COR-L47 (cell line): ENCODE measurements at regions not wholly inside any gene's neighbourhood (a gene's known extent, or its start where the extent isn't known, plus 50 kb on each side); places are given as distances from the start of the nearest gene placed in this dataset.

Experiments
- DNase-seq: peaks from one replicate; lab custom pipeline; 2025; lab: John Stamatoyannopoulos, UW

DNA sequence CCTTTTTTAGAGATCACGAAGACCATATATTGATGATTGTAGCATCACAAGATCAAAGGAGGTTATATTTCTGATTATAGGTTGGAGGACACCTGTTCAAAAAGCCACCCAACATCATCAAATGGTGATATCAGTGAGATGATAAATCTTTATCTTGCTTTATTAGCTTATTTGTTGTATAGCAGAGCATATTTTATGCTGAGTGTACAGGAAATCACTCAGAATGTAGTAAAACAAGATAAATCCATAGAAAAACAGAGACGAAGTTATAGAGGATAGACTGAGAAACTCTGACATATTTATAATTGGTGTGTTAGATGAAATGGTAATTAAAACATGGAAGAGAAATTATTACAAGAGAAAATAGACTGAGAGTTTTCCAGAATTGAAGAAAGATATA lies 69.8 kb upstream of the DMAC1 start:
- no peak for DNase-seq

- no peak for DNase-seq
Measured at GRCh38 chr9:7862170-7862569, 62.6 kb upstream of the DMAC1 start.

DNA sequence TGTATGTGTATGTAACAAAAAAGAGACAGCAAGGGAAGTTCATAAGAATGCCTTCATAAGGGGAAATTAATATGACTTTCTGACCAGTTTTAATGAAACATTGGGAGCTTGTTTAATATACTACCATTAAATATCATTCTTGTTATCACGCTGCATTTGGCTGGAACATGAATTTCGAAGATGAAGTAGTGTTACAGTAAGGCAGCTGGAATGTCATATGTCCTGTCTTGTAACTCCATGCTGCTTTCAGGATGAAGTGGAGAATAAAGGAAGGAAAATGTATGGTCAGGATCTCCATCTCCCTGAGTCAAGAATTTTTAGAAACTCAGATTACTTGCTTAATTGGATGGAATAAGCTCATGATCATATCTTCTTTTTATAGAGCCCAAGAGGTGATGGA lies 61.5 kb upstream of the DMAC1 start:
- no peak for DNase-seq

GRCh38 chr9:7860335-7860709 lies 60.7 kb upstream of the DMAC1 start:
- no peak for DNase-seq

DNA sequence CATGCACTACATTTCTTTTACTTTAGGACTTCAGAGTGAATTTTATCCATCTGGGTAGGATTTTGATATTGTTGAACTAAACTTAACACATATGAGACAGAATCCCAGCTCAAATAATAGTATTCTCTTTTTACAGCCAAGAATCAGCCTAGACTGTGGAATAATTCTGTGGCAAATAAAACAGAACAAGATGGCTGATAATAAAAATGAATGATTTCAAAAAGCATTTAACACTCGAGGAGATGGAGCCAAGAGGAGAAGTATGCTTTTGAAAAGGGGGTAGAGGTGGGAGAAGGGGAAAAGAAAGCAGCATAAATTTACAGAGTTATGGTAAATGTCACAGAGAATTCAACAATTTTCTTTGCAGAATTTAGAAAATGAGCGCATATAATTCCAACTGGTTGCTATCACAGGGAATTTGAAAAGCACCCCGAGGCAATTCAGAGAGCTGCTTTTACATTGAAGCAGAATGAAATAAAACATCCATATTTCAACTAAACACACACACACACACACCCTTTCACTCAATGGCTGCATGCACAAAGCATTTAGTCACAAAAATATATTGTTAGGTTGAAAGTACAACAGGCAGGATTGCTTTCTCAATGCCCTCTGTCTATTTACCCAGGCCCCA lies 60.2 kb upstream of the DMAC1 start:
- DNase-seq, result no peak

GRCh38 chr9:7858166-7858565 lies 58.6 kb upstream of the DMAC1 start:
- DNase-seq, result no peak

GRCh38 chr9:7854763-7855162 lies 55.2 kb upstream of the DMAC1 start:
- DNase-seq, result no peak
